ENCODE measurements at regions not wholly inside any gene's neighbourhood (a gene's known extent, or its start where the extent isn't known, plus 50 kb on each side); places are given as distances from the start of the nearest gene placed in this dataset.
"Not testable (repeated sequence)": the region's sequence is repeated elsewhere in the genome, so short reads cannot be mapped to it uniquely, and the experiment has no call there.

DNA sequence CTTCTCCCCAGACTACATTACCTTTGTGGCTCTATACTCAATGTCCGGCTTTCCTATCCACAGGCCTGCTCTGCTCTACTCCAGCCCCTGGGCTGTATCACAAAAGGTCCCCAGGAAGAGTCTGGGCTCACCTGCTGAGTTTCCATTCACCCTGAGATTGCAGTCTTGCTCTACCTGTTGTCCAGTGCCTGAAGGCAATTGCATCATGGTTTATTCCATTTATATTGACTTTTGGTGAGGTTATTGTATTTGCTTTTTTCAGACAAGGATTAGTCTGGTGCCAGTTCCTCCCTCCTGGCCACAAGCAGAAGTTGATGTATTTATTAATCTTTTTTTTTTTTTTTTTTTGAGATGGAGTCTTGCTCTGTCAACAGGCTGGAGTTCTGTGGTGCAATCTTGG lies 273.1 kb downstream of the XPNPEP1 start:
- DNase-seq (no peak), ATAC-seq (no peak)
- Mint-ChIP-seq H3K4me3 (no peak overlapping the region), H3K36me3 (ENCODE audit: low read depth) (no peaks in the 10 kb centered on the region), H3K27me3 (no peaks in the 10 kb centered on the region), H3K9me3 (peaks cover 4% of the 10 kb centered on the region), H3K27ac (no peak overlapping the region), H3K4me1 (no peaks in the 10 kb centered on the region)

DNA sequence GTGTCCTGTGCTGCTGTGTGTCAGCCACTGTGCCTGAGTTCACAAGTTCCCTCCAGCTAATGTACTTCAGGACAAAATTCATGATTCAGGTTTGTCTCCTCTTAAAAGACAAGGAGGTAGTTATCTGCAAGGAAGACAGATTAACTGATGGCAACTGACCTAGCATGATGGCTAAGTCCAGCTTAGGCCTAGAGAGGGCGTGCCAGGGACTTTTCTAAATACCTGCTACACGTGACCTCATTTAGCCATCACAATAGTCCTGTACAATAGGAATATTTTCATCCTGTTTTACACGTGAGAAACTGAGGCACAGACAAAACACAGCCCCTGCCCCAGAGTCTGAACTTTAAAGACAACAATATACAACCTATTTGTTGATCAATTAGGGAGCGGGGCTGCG lies 275.7 kb downstream of the XPNPEP1 start:
- Mint-ChIP-seq H3K4me3 (no peak overlapping the region), H3K27me3 (no peaks in the 10 kb centered on the region), H3K36me3 (ENCODE audit: low read depth) (no peaks in the 10 kb centered on the region), H3K4me1 (no peaks in the 10 kb centered on the region), H3K9me3 (no peaks in the 10 kb centered on the region), H3K27ac (no peak overlapping the region)
- DNase-seq = no peak
- ATAC-seq = no peak

DNA sequence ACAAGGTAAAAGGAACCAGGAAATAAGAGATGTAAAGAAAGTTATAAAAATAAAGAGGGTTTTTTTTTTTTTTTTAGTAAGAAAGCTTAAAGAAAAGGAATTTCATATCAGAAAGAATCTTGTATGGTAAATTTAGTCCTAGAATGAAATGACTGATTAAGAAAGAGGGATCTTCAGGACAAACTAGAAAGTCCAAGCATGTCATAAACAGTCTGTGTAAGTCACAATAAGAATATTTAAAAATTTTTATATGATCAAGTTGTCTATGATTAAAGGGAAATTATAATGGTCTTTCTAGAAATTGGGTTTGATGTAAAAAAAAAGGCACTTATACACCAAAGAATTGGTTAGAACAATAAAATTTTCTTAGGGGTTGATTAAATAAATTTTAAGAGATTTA lies 289.5 kb downstream of the XPNPEP1 start:
- Mint-ChIP-seq H3K9me3 (no peaks in the 10 kb centered on the region), H3K4me3 (no peak overlapping the region), H3K27ac (no peak overlapping the region), H3K36me3 (ENCODE audit: low read depth) (no peaks in the 10 kb centered on the region), H3K27me3 (no peaks in the 10 kb centered on the region), H3K4me1 (no peaks in the 10 kb centered on the region)
- DNase-seq (no peak), ATAC-seq (no peak)

DNA sequence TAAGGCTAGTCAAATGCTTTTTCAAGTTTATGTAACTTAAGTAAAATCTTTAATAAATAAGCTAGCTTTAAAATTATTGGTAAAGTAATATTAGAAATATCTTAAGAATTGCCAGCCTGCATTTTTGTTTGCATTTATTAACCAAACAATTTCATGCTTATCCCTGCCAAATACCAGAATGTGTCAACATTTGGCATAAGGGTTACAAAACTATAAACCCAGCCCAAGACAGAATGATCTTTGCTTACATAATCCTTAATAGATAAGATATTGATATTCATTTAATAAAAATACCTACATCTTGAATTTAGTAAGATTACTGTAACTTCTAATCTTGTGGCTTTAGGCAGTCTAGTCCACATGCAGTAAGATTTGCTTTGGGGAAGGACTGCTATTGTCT lies 290.3 kb downstream of the XPNPEP1 start:
- H3K4me1 Mint-ChIP-seq; DNase-seq; H3K27ac Mint-ChIP-seq; H3K27me3 Mint-ChIP-seq; H3K4me3 Mint-ChIP-seq; H3K9me3 Mint-ChIP-seq; ATAC-seq; H3K36me3 Mint-ChIP-seq (ENCODE audit: low read depth): not testable (repeated sequence)

DNA sequence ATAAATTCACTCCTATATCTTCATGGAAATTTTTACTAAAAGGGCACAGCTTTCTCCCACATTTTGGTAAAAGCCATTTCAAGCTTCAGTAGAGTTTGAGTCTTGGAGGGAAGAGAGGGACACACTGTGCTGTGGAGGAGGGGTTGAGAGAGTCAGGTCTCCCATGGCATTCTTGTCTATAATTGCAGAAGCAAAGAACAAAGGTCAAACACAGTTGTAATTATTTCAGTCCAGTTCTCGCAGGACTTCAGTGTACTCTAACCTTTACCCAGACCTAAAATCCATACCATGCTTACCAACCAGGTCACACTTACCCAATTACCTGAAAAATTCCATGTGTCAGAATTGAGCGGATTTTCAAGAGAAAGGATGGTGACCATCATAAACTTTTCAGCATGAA lies 298.4 kb downstream of the XPNPEP1 start:
- H3K9me3 Mint-ChIP-seq = no peaks in the 10 kb centered on the region
- no peaks in the 10 kb centered on the region for H3K4me1 Mint-ChIP-seq
- H3K27ac Mint-ChIP-seq = no peak overlapping the region
- H3K36me3 Mint-ChIP-seq (ENCODE audit: low read depth) = no peaks in the 10 kb centered on the region
- H3K4me3 Mint-ChIP-seq = no peak overlapping the region
- no peak for ATAC-seq
- H3K27me3 Mint-ChIP-seq = no peaks in the 10 kb centered on the region
- no peak for DNase-seq

DNA sequence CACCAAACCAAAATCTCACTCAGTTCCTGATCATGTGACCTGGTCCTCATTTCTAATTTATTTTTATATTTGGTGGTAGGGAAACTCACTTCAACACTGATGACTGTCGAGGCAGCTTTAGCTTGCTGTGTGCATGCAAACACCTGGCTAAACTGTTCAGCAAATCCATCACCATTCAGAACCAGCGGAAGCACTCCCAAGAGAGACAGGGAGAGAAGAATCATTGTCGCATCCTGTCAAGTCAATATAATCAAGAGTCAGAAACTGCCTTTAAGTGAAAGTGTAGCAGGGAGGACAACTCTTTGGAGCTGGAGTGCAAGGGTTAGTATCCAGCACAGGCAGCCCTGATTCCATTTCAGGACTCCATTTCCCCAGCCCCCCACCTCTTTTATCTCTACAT lies 300.7 kb downstream of the XPNPEP1 start:
- DNase-seq (no peak), ATAC-seq (no peak)
- H3K27ac Mint-ChIP-seq = no peak overlapping the region
- H3K36me3 Mint-ChIP-seq (ENCODE audit: low read depth) = no peaks in the 10 kb centered on the region
- H3K4me3 Mint-ChIP-seq = no peak overlapping the region
- no peaks in the 10 kb centered on the region for H3K9me3 Mint-ChIP-seq
- no peaks in the 10 kb centered on the region for H3K27me3 Mint-ChIP-seq
- no peaks in the 10 kb centered on the region for H3K4me1 Mint-ChIP-seq

DNA sequence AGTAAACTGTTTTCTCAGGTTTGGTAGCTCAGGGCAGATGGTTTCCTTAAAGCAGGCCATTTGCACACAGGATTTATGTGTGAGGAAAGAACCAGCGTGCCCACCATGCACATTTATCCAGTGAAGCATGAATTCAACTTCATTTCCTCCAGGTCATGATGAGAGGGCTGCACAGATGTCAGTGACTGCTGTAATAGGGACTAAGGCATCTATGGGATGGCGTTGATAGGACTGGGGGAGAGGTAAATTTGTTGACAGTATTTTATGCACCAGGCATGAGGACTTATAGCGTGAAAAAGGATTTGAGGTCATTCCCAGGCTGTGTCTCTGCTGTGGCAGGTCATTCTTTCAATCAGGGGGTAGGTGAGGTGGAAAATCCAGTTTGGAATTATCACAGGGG lies 302.9 kb downstream of the XPNPEP1 start:
- Mint-ChIP-seq H3K4me3 (no peak overlapping the region), H3K27me3 (no peaks in the 10 kb centered on the region), H3K4me1 (no peaks in the 10 kb centered on the region), H3K9me3 (no peaks in the 10 kb centered on the region), H3K36me3 (ENCODE audit: low read depth) (no peaks in the 10 kb centered on the region), H3K27ac (no peak overlapping the region)
- ATAC-seq = no peak
- DNase-seq = no peak

DNA sequence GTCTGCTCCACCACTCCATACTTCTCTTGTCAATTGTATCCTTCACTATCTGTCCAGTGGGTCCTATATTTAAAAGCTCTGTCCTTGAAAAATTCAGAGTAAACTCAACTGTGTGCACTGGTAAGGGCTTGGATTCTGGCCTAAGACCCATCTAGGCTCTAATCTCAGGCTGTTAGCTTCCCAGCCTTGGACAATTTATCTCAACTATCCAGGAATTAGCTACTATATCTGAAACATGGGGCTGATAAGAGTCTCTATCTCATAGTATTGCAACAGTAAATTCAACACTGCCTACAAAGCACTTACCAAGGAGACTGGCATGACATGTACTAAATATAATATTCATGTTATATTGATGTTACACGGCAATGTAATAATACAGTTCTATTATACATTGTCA lies 303.4 kb downstream of the XPNPEP1 start:
- no peak overlapping the region for H3K4me3 Mint-ChIP-seq
- no peak overlapping the region for H3K27ac Mint-ChIP-seq
- ATAC-seq (no peak), DNase-seq (no peak)
- no peaks in the 10 kb centered on the region for H3K36me3 Mint-ChIP-seq (ENCODE audit: low read depth)
- H3K27me3 Mint-ChIP-seq = no peaks in the 10 kb centered on the region
- no peaks in the 10 kb centered on the region for H3K9me3 Mint-ChIP-seq
- no peaks in the 10 kb centered on the region for H3K4me1 Mint-ChIP-seq

DNA sequence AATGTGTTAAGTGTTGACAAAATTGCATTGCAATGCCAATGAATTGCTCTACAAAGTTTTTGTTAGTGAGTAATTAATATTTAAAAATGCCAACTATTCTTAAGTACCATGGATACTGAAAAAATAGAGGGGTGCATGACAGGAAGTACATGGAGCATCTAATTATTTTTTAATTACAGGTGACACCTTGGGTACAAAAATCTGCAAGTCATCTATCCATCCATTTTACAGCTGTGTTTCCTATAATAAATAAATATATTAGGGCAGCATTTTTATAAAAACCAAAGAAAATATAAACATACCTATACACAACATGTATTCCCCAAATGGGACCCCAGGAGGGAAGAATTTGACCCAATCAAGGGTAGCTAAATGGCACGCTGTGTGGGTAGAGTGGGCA lies 304.6 kb downstream of the XPNPEP1 start:
- Mint-ChIP-seq H3K36me3 (ENCODE audit: low read depth) (no peaks in the 10 kb centered on the region), H3K4me3 (no peak overlapping the region), H3K9me3 (no peaks in the 10 kb centered on the region), H3K4me1 (no peaks in the 10 kb centered on the region), H3K27me3 (no peaks in the 10 kb centered on the region), H3K27ac (no peak overlapping the region)
- ATAC-seq (no peak), DNase-seq (no peak)

DNA sequence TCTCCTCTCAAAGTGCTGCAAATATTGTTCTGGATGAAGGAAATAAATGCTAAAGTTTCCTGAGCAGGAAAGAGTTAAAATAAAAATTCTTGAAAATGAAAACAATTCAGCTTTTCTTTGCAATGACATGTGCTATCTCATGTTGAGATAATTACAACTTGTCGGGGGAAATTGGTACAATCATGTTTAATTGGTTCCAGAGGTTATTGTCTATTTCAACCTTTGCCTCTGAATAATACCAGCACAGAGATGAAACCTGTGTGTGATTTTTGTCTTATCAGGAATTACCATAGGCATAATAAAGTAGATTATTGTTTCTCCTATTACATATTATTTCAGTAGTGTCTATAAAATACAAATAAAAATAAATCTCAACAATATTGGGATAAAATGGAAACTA lies 305.0 kb downstream of the XPNPEP1 start:
- H3K36me3 Mint-ChIP-seq (ENCODE audit: low read depth) = no peaks in the 10 kb centered on the region
- H3K4me3 Mint-ChIP-seq = no peak overlapping the region
- no peak for ATAC-seq
- no peaks in the 10 kb centered on the region for H3K4me1 Mint-ChIP-seq
- H3K27me3 Mint-ChIP-seq = no peaks in the 10 kb centered on the region
- no peak overlapping the region for H3K27ac Mint-ChIP-seq
- H3K9me3 Mint-ChIP-seq = no peaks in the 10 kb centered on the region
- DNase-seq = no peak

DNA sequence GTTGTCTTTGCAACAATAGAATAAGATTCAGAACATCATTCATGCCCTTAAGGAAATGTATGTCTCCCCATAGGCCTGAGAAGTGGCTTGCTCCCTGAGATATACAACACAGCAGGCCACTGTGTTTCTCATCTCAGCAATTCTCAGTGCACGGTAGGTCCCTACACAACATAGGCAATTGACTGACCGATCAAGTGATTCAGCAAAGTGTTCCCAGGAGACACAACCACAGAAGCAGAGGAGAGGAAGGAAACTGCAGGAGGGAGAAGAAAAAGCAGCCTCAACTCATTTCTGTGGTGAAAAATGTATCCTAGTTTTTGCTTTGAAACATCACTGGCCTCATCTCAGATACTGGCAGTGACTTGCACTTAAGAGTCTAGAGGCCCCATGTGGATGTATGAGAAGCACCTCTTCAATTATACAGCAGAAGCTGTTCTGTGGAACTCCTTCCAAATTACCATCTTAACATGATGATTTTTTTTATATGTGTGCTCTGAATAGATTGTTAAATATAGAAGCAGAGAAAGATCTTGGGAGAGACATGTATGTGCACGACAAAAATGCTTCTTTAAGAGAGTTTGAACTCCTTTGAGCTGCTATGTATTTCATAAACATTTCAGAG lies 306.8 kb downstream of the XPNPEP1 start:
- no peaks in the 10 kb centered on the region for H3K36me3 Mint-ChIP-seq (ENCODE audit: low read depth)
- no peak for ATAC-seq

DNA sequence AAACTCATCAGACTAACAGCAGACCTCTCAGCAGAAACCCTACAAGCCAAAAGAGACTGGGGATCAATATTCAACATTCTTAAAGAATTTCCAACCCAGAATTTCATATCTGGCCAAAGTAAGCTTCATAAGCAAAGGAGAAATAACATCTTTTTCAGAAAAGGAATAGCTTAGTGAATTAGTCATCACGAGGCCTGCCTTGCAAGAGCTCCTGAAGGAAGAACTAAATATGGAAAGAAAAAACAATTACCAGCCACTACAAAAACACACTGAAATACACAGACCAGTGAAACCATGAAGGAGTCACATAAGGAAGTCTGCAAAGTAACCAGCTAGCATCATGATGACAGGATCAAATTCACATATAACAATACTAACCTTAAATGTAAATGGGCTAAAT lies 328.0 kb downstream of the XPNPEP1 start:
- not testable (repeated sequence) for DNase-seq; H3K4me3 Mint-ChIP-seq; H3K27ac Mint-ChIP-seq; H3K36me3 Mint-ChIP-seq (ENCODE audit: low read depth); H3K4me1 Mint-ChIP-seq; ATAC-seq; H3K27me3 Mint-ChIP-seq
- H3K9me3 Mint-ChIP-seq = peaks cover 13% of the 10 kb centered on the region

More for the DNA sequence above, 306.8 kb downstream of the XPNPEP1 start:
- Mint-ChIP-seq H3K27ac (no peak overlapping the region), H3K9me3 (no peaks in the 10 kb centered on the region), H3K27me3 (no peaks in the 10 kb centered on the region), H3K4me1 (no peaks in the 10 kb centered on the region), H3K4me3 (no peak overlapping the region)
- no peak for DNase-seq

DNA sequence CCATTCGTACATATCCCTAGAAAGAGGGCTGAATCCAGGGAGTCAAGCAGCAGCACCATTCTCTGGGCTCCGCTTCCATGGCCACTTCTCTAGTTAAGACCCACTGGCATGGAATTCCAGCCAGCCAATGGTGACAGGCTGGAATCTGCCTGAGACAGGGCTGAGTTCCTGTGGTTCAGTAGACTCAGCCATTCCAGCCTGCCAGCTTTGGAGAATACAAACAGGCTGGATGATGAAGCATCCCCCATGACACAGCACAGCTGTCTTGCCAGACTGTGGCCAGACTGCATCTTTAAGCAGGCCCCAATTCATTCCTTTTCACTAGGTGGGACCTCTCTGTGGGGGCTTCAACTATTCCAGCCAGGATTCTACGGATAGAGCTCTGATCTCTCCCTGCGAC lies 329.6 kb downstream of the XPNPEP1 start:
- Mint-ChIP-seq H3K4me1 (no peaks in the 10 kb centered on the region), H3K4me3 (no peak overlapping the region), H3K27ac (no peak overlapping the region)

DNA sequence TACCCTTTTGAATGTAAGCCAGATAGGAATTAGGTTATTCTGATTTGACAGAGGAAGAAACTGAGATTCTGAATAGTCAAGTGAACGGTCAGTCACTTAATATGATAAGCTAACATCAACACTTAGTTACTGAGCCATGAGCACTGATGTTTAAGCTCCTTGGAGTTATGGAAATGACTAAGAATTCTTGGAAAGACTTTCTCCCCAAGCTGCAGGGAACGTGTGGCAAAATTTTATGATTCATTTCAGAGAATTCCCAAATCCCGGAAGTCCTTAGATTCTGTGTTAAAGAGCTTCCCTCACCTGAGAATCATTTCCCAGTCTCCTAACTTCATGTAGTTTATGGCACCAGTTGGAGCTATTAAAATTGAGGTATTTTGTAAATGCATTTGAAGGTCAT lies 330.9 kb downstream of the XPNPEP1 start:
- no peak for DNase-seq
- Mint-ChIP-seq H3K27ac (no peak overlapping the region), H3K4me3 (no peak overlapping the region), H3K27me3 (no peaks in the 10 kb centered on the region), H3K9me3 (peaks cover 13% of the 10 kb centered on the region), H3K36me3 (ENCODE audit: low read depth) (no peaks in the 10 kb centered on the region), H3K4me1 (no peaks in the 10 kb centered on the region)
- no peak for ATAC-seq

More for the DNA sequence above, 329.6 kb downstream of the XPNPEP1 start:
- Mint-ChIP-seq H3K9me3 (peaks cover 13% of the 10 kb centered on the region), H3K36me3 (ENCODE audit: low read depth) (no peaks in the 10 kb centered on the region), H3K27me3 (no peaks in the 10 kb centered on the region)
- DNase-seq (no peak), ATAC-seq (no peak)

DNA sequence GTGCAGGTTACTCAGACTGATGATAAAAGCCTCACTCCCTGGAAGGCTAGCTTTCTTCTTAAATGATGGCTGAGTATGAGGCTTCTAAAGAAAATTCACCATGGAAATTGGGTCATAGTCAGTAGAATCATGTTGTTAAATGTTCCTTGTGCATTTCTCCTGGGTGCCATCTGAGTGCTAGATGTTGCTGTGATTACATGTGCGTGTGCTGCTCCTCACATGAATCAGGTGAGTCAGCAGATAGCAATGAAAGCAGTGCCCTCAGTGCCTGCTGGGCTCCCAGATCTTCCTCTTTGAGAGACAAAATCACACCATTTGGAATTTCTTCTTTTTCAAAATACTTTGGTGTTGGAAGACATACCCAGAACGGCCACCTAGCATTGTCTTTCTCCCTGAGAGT lies 331.7 kb downstream of the XPNPEP1 start:
- H3K4me1 Mint-ChIP-seq = no peaks in the 10 kb centered on the region
- DNase-seq = no peak

DNA sequence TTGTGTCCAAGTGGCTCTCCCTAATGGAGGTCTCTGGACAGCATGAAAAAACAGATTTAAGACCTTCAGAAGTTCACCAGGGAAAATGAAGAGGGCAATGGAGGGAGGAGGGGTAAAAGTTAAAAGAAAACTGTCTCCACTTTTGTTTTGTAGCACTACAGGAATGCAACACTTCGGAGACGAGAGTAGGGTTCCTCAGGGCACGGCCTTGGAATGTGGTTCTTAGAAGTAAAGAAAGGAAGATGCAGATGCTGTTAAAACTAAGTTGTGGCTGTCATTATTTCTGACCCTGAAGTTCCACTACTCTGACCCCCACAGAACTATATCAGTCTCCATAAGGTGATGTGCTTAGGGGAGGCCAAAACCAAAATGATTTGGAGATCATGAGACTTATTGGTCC lies 335.1 kb downstream of the XPNPEP1 start:
- Mint-ChIP-seq H3K36me3 (ENCODE audit: low read depth) (no peaks in the 10 kb centered on the region), H3K4me1 (no peaks in the 10 kb centered on the region), H3K9me3 (no peaks in the 10 kb centered on the region), H3K27me3 (no peaks in the 10 kb centered on the region), H3K27ac (no peak overlapping the region), H3K4me3 (no peak overlapping the region)
- DNase-seq (no peak), ATAC-seq (no peak)

More for the DNA sequence above, 331.7 kb downstream of the XPNPEP1 start:
- H3K9me3 Mint-ChIP-seq = peaks cover 13% of the 10 kb centered on the region
- no peaks in the 10 kb centered on the region for H3K27me3 Mint-ChIP-seq
- H3K36me3 Mint-ChIP-seq (ENCODE audit: low read depth) = no peaks in the 10 kb centered on the region
- H3K27ac Mint-ChIP-seq = no peak overlapping the region
- no peak overlapping the region for H3K4me3 Mint-ChIP-seq
- no peak for ATAC-seq

Measured in activated naive CD8-positive, alpha-beta T cell treated with anti-CD3 and anti-CD28 coated beads, Interleukin-2, amount 50 U/mL, for 24 hours (primary cell).